T-cell (primary cell): ENCODE measurements at regions not wholly inside any gene's neighbourhood (a gene's known extent, or its start where the extent isn't known, plus 50 kb on each side); places are given as distances from the start of the nearest gene placed in this dataset.
A peak's percentile ranks its signal among the peaks of the same experiment; 100 is the strongest.

Experiments used
- ATAC-seq, 4 experiments: fragments of 200-7000 bp in 3 of 4; fragments of 150-1000 bp in 1 of 4; cut with Tn5 transposase; replicated peaks in 1 of 4; 1 replicate in 3 of 4; 2 replicates in 1 of 4; pipeline ENCODE4 v1.10.0; 2021; ENCODE audit warnings: moderate library complexity in 3 of 4, mild to moderate bottlenecking in 2 of 4, moderate number of reproducible peaks in 1 of 4
- CTCF ChIA-PET, 2 donors: fragments of 300-600 bp; sonication (Branson Sonifier 250); formaldehyde crosslinking; loops; one replicate each; lab custom pipeline; 2022; ENCODE audit warnings: antibody characterized with exemption in 2 of 2; lab: Charles Lee
- POLR2A ChIA-PET, 2 donors: fragments of 300-600 bp; sonication (Branson Sonifier 250); formaldehyde crosslinking; loops; one replicate each; lab custom pipeline; 2022; ENCODE audit warnings: antibody characterized with exemption in 2 of 2; lab: Charles Lee
- DNase-seq, 35 experiments: peaks; one replicate each; pipeline versions ENCODE4 v3.0.0 to v3.0.0-alpha.2; 2013 to 2023
- H3K27ac ChIP-seq: one replicate; pipeline ENCODE4 v1.5.1; 2013; ENCODE audit warnings: low read length
- H3K27me3 ChIP-seq, 2 experiments: replicated peaks in 1 of 2; 1 replicate in 1 of 2; 2 replicates in 1 of 2; pipeline versions ENCODE4 v1.6.1 to v1.7.0; 2013; ENCODE audit warnings: low read length in 1 of 2, mixed read lengths in 1 of 2; ENCODE audit not compliant: control insufficient read depth in 2 of 2, insufficient read depth in 2 of 2; ENCODE audit errors: extremely low read depth in 1 of 2
- H3K36me3 ChIP-seq, 2 donors: 1 replicate in 1 of 2; 2 replicates in 1 of 2; pipeline versions ENCODE4 v1.6.1 to v1.7.0; 2013; ENCODE audit warnings: low read length in 1 of 2; ENCODE audit not compliant: control insufficient read depth in 2 of 2, insufficient read depth in 1 of 2; ENCODE audit errors: extremely low read depth in 1 of 2
- H3K4me1 ChIP-seq, 2 experiments: 1 replicate in 1 of 2; 2 replicates in 1 of 2; pipeline versions ENCODE4 v1.6.1 to v1.7.0; 2013; ENCODE audit warnings: low read length in 2 of 2, mixed read lengths in 1 of 2; ENCODE audit not compliant: insufficient read depth in 2 of 2, control insufficient read depth in 1 of 2; ENCODE audit errors: extremely low read depth in 1 of 2
- H3K4me3 ChIP-seq, 2 donors: 1 replicate in 1 of 2; 2 replicates in 1 of 2; pipeline versions ENCODE4 v1.5.1 to v1.7.0; 2013; ENCODE audit warnings: mild to moderate bottlenecking in 2 of 2, low read length in 1 of 2, moderate library complexity in 1 of 2; ENCODE audit not compliant: control insufficient read depth in 1 of 2; ENCODE audit errors: extremely low read depth in 1 of 2
- H3K9me3 ChIP-seq: 2 replicates; pipeline ENCODE4 v1.7.0; 2013
- H3K27ac Mint-ChIP-seq, 2 donors: one replicate each; pipeline ENCODE4 v1.8.0; 2020 to 2021; ENCODE audit warnings: mild to moderate bottlenecking in 2 of 2, mixed read lengths in 2 of 2
- H3K27me3 Mint-ChIP-seq, 2 donors: one replicate each; pipeline ENCODE4 v1.8.0; 2021 to 2022; ENCODE audit warnings: mixed read lengths in 2 of 2
- H3K36me3 Mint-ChIP-seq: one replicate; pipeline ENCODE4 v1.8.0; 2021; ENCODE audit warnings: mixed read lengths
- H3K4me1 Mint-ChIP-seq, 3 donors: one replicate each; pipeline ENCODE4 v1.8.0; 2020 to 2022; ENCODE audit warnings: mixed read lengths in 3 of 3, mild to moderate bottlenecking in 1 of 3
- H3K4me3 Mint-ChIP-seq, 3 donors: one replicate each; pipeline ENCODE4 v1.8.0; 2020 to 2022; ENCODE audit warnings: mild to moderate bottlenecking in 3 of 3, mixed read lengths in 3 of 3, moderate library complexity in 3 of 3
- H3K9me3 Mint-ChIP-seq, 3 donors: one replicate each; pipeline ENCODE4 v1.8.0; 2020 to 2022; ENCODE audit warnings: mixed read lengths in 3 of 3
- WGBS: methylation state at CpG from one replicate; pipeline ENCODE4 v1.1.5; 2013; ENCODE audit warnings: missing lambda C conversion rate; ENCODE audit not compliant: insufficient coverage; 5-methylcytosine and 5-hydroxymethylcytosine counted together

GRCh38 chr4:116385583-116385982, 699.8 kb downstream of the TRAM1L1 start:
- ChIA-PET POLR2A (no interaction called here), CTCF (no interaction called here)
- ATAC-seq (no peak), DNase-seq (no peak)
- Mint-ChIP-seq H3K27ac (no peak overlapping the region), H3K4me1 (no peaks in the 10 kb centered on the region), H3K4me3 (no peak overlapping the region), H3K27me3 (no peaks in the 10 kb centered on the region), H3K9me3 (peaks cover 0 to 8% (median 5%) of the 10 kb centered on the region in 3 donors), H3K36me3 (no peaks in the 10 kb centered on the region)
- H3K9me3 ChIP-seq = no peaks in the 10 kb centered on the region
- H3K4me3 ChIP-seq = no peak overlapping the region
- WGBS = 50% methylated on average over 1 of the region's 6 CpGs
- H3K4me1 ChIP-seq = no peaks in the 10 kb centered on the region
- no peaks in the 10 kb centered on the region for H3K27me3 ChIP-seq
- H3K27ac ChIP-seq = no peak overlapping the region
- H3K36me3 ChIP-seq = no peaks in the 10 kb centered on the region

GRCh38 chr4:116374815-116375214, 710.6 kb downstream of the TRAM1L1 start:
- H3K36me3 ChIP-seq = no peaks in the 10 kb centered on the region
- H3K4me1 ChIP-seq = no peaks in the 10 kb centered on the region
- Mint-ChIP-seq H3K36me3 (no peaks in the 10 kb centered on the region), H3K27ac (no peak overlapping the region), H3K4me1 (no peaks in the 10 kb centered on the region), H3K27me3 (no peaks in the 10 kb centered on the region), H3K4me3 (no peak overlapping the region), H3K9me3 (no peaks in the 10 kb centered on the region)
- no peak for DNase-seq
- H3K27ac ChIP-seq = no peak overlapping the region
- ChIA-PET CTCF (no interaction called here), POLR2A (no interaction called here)
- H3K27me3 ChIP-seq = no peaks in the 10 kb centered on the region
- no peak for ATAC-seq
- WGBS = 100% methylated on average over 1 of the region's 3 CpGs
- H3K4me3 ChIP-seq = no peak overlapping the region
- no peaks in the 10 kb centered on the region for H3K9me3 ChIP-seq

GRCh38 chr4:116362583-116362982, 722.8 kb downstream of the TRAM1L1 start:
- DNase-seq (no peak), ATAC-seq (no peak)
- H3K4me3 Mint-ChIP-seq = no peak overlapping the region
- H3K4me3 ChIP-seq = no peak overlapping the region
- POLR2A ChIA-PET = no interaction called here
- no peaks in the 10 kb centered on the region for H3K4me1 ChIP-seq
- CTCF ChIA-PET = no interaction called here
- no peaks in the 10 kb centered on the region for H3K36me3 Mint-ChIP-seq
- no peaks in the 10 kb centered on the region for H3K27me3 ChIP-seq
- no peaks in the 10 kb centered on the region for H3K9me3 ChIP-seq
- H3K27ac ChIP-seq = no peak overlapping the region
- H3K36me3 ChIP-seq = no peaks in the 10 kb centered on the region
- no peaks in the 10 kb centered on the region for H3K27me3 Mint-ChIP-seq
- no peaks in the 10 kb centered on the region for H3K9me3 Mint-ChIP-seq
- peaks cover 0 to 4% (median 0%) of the 10 kb centered on the region in 3 donors for H3K4me1 Mint-ChIP-seq
- no peak overlapping the region for H3K27ac Mint-ChIP-seq

DNA sequence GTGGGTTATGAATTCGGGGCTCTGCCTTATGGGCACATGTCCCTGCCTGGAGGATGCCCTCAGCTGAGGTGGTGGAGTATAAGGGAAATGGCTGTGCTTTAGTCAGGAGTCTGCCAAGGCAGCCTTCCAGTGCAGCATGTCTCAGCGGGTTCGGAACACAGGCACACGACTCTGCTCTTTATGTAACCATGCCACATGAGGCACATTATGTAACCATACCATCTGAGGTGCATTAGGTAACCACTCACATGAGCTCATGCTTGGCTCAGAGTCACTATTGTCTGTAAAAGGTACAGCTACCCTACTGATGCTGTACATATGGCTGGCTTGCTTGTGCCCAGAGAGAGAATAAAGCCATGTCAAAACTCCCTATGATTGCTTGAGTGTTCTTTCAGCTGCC, 723.6 kb downstream of the TRAM1L1 start:
- no peak overlapping the region for H3K27ac Mint-ChIP-seq
- Histone ChIP-seq H3K9me3 (no peaks in the 10 kb centered on the region), H3K36me3 (no peaks in the 10 kb centered on the region), H3K27ac (no peak overlapping the region), H3K27me3 (no peaks in the 10 kb centered on the region), H3K4me1 (no peaks in the 10 kb centered on the region), H3K4me3 (no peak overlapping the region)
- POLR2A ChIA-PET = no interaction called here
- WGBS = 50% methylated on average over 1 of the region's 4 CpGs
- ATAC-seq = no peak
- CTCF ChIA-PET = no interaction called here
- no peaks in the 10 kb centered on the region for H3K36me3 Mint-ChIP-seq
- no peak overlapping the region for H3K4me3 Mint-ChIP-seq
- no peaks in the 10 kb centered on the region for H3K9me3 Mint-ChIP-seq
- DNase-seq = no peak
- no peaks in the 10 kb centered on the region for H3K27me3 Mint-ChIP-seq
- H3K4me1 Mint-ChIP-seq = peaks cover 0 to 4% (median 0%) of the 10 kb centered on the region in 3 donors

- H3K27ac ChIP-seq = no peak overlapping the region
- H3K27ac Mint-ChIP-seq = peak overlapping the region in 1 of 2 donors; percentile 39
- peak in 1 of 4 experiments; percentile 58 for ATAC-seq
- WGBS = 75% methylated on average over 10 of the region's 11 CpGs
- H3K4me1 Mint-ChIP-seq = peaks cover 0 to 4% (median 0%) of the 10 kb centered on the region in 3 donors
- H3K36me3 ChIP-seq = no peaks in the 10 kb centered on the region
- H3K36me3 Mint-ChIP-seq = no peaks in the 10 kb centered on the region
- peak in 4 of 35 experiments; percentile 2 to 27 (median 6) for DNase-seq
- H3K9me3 ChIP-seq = no peaks in the 10 kb centered on the region
- H3K4me3 Mint-ChIP-seq = no peak overlapping the region
- no peak overlapping the region for H3K4me3 ChIP-seq
- H3K27me3 ChIP-seq = no peaks in the 10 kb centered on the region
- H3K9me3 Mint-ChIP-seq = no peaks in the 10 kb centered on the region
- H3K27me3 Mint-ChIP-seq = no peaks in the 10 kb centered on the region
- POLR2A ChIA-PET = no interaction called here
- CTCF ChIA-PET = no interaction called here
- H3K4me1 ChIP-seq = no peaks in the 10 kb centered on the region
These were observed 726.6 kb downstream of the TRAM1L1 start for GRCh38 chr4:116358633-116359222.

GRCh38 chr4:116357758-116358157, 727.6 kb downstream of the TRAM1L1 start:
- no peak overlapping the region for H3K4me3 Mint-ChIP-seq
- Histone ChIP-seq H3K27me3 (no peaks in the 10 kb centered on the region), H3K4me3 (no peak overlapping the region), H3K4me1 (no peaks in the 10 kb centered on the region), H3K27ac (no peak overlapping the region), H3K9me3 (no peaks in the 10 kb centered on the region), H3K36me3 (no peaks in the 10 kb centered on the region)
- peaks cover 0 to 4% (median 0%) of the 10 kb centered on the region in 3 donors for H3K4me1 Mint-ChIP-seq
- ChIA-PET CTCF (interaction anchor here in 1 of 2 donors (0.6 kb wide), 1 partner anchor 988 kb away, joined by 3 read pairs; no protein-coding TSS in a partner anchor), POLR2A (no interaction called here)
- DNase-seq (peak in 5 of 35 experiments; percentile 6 to 22 (median 10)), ATAC-seq (peak in 1 of 4 experiments; percentile 68)
- no peaks in the 10 kb centered on the region for H3K9me3 Mint-ChIP-seq
- H3K36me3 Mint-ChIP-seq = no peaks in the 10 kb centered on the region
- no peak overlapping the region for H3K27ac Mint-ChIP-seq
- no CpG with 5 or more reads among the region's 4 CpGs for WGBS
- H3K27me3 Mint-ChIP-seq = no peaks in the 10 kb centered on the region

- POLR2A ChIA-PET = no interaction called here
- no peak for DNase-seq
- no CpG with 5 or more reads among the region's 1 CpG for WGBS
These were observed 738.6 kb downstream of the TRAM1L1 start for GRCh38 chr4:116346750-116347149.

More at GRCh38 chr4:116346750-116347149, 738.6 kb downstream of the TRAM1L1 start:
- H3K9me3 Mint-ChIP-seq = peaks cover 0 to 5% (median 0%) of the 10 kb centered on the region in 3 donors
- H3K27ac Mint-ChIP-seq = no peak overlapping the region
- Histone ChIP-seq H3K4me3 (no peak overlapping the region), H3K27ac (no peak overlapping the region), H3K4me1 (no peaks in the 10 kb centered on the region), H3K36me3 (no peaks in the 10 kb centered on the region), H3K27me3 (no peaks in the 10 kb centered on the region), H3K9me3 (no peaks in the 10 kb centered on the region)
- ATAC-seq = no peak
- H3K36me3 Mint-ChIP-seq = no peaks in the 10 kb centered on the region
- H3K27me3 Mint-ChIP-seq = no peaks in the 10 kb centered on the region
- H3K4me3 Mint-ChIP-seq = no peak overlapping the region
- CTCF ChIA-PET = no interaction called here
- no peaks in the 10 kb centered on the region for H3K4me1 Mint-ChIP-seq
